ENCODE measurements at regions not wholly inside any gene's neighbourhood (a gene's known extent, or its start where the extent isn't known, plus 50 kb on each side); places are given as distances from the start of the nearest gene placed in this dataset.

GRCh38 chr12:94704452-94705306 is 54.3 kb upstream of the TMCC3 start:
- TF ChIP-seq CTCF (IDR thresholded peaks at IDR 0.05; ENCODE audit: low read length) (no peak), EZH2 (IDR thresholded peaks at IDR 0.05; ENCODE audit: borderline replicate concordance, low read length) (no peak)
